EH (cell line): ENCODE measurements at regions not wholly inside any gene's neighbourhood (a gene's known extent, or its start where the extent isn't known, plus 50 kb on each side); places are given as distances from the start of the nearest gene placed in this dataset.

Source experiments
- DNase-seq: peaks from one replicate; pipeline ENCODE4 v3.0.0-alpha.2; 2015; ENCODE audit warnings: low read depth

DNA sequence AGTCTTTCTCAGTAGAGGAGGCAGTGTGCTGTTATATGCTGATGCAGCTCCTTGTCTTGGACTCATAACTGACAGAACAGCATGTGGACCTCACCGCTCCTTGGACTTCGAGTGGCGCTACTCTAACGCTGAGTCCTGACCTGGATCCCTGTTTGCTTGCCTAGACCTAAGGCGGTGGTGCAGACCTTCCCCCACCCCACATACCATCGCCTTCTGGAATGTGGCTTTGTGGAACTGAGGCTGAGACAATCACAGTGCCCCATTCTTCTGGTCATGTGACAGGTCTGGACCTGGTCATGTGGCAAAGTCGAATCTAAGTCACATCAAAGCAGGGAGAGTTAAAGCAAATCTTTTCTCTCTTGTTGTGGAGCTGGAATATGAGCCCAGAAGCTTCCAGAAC lies 190.7 kb upstream of the MKI67 start:
- no peak for DNase-seq

DNA sequence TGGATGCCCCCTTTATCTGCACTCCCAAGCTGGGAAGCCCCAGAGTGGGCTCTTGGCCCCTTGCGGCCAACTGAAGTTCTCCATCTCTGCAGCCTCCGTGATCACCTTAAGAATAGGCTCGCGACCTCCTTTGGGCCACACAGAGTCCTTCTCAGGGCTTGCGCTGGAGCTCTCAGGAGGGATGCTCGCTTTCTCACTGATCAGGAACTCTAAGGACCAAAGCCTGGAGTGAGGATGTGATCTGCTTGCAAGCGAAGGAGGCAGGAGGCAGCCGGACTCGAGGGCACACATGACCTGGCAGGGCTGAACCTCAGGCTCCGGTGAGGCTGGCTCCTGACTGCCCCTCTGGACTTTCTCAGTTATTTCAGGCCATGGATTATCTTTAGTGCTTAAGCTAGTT lies 192.1 kb upstream of the MKI67 start:
- DNase-seq, result no peak

DNA sequence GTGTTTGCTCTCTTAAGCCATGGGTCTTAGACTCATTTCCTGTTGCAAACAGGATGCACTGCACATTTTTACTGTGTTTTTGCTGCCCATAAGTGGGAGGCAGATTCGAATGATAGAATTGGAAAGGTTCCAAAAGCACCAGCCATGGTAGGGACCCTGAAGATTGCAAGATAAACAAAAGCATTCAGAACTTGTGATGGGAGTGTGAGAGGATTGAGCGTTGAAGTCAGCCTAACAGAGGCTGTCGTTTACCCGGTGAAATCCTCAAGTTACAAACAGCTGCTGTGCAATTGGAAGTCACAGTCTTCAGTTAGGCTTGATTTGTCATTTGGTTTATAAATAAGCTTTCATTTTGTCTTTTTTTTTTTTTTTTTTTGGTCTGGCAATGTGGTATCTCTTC lies 192.7 kb upstream of the MKI67 start:
- no peak for DNase-seq

DNA sequence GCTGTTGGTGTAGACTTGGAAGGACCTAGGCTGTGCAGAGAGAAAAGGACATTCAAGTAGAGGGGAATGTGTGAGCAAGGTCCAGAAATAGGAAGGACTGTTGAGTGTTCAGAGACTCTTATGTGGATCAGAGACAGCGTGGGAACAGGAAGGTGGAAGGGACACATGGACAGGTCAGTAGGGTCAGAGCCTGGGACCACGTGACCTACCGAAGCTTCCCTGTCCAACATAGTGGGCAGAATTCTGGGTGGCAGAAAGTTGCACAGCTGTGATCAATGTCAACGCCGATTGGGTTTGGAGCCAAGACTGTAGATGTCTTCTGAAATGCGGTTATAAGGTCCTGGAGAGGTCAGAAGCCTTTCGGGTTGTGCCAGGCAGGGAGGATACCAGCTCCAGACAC lies 195.9 kb upstream of the MKI67 start:
- no peak for DNase-seq

DNA sequence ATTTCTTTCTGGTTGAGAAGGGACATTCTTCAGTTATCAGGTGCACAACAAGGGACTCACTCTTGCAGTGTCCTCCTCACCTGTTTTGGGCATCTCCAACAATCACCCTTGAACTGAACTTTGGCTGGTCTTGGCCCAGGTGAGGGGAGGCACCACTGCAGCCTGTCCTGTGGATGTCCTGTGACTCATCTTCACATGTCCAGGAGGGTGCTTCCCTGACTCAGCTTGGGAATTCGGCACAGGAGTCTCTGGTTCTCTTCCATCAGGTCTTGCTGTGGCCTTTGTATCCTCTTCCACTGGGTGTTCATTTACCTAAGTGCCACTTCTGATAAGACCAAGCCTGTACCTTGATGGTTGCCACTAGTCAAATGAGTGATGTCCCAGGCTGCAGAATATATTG lies 196.7 kb upstream of the MKI67 start:
- DNase-seq, result no peak

DNA sequence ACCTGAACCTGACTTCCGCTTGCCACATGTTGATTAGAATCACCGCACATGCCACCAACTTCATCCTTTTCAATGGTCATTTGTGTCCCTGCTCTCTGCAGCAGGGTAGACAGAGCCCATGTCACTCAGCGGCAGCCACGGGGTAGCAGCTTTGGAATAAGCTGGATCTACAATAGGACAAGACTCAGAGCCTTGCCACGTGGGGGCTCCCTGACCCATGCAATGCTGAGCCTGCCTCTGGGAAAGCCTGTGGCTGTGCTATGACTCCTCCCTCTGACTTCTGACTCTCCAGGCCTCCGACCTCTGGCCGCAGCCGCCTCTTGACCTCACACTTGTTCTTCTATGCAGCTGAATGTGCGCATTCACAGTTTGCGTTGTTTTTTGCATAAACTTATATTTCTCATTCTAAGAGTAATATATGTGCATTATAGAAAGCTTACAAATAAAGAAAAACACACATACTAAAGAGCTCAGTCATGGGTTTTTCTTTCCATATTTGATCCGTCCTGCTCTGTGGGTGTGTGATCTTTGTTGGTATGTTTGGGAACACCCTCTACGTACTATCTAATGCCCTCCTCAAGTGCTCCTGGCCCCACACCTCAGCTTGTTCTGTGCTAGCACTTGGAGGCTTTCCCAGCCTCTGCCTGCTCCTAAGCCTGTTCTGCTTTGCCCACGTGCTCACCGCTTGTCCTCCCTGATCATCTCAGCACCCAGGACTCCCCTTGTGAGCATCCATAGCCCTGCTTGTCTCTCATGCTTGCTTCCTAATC lies 198.0 kb upstream of the MKI67 start:
- no peak for DNase-seq

DNA sequence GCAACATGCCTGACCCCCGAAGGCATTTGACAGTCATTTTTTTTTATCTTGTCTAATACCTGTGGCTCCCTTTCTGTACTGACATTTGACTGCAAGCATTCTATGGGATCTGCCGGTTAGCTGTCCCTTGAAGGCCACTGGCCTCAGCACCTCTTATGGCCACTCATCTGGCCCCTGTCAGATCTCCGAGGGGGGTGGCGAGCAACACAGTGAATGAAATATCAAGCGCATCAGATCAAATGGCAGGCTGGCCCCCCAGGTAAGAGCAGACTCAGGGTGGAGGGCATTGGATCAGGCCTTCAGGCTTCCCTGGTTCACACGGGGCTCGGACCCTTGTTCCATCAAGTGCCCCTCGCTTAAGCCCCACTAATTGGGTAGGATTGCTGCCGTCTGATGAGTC lies 199.6 kb upstream of the MKI67 start:
- DNase-seq, result no peak

DNA sequence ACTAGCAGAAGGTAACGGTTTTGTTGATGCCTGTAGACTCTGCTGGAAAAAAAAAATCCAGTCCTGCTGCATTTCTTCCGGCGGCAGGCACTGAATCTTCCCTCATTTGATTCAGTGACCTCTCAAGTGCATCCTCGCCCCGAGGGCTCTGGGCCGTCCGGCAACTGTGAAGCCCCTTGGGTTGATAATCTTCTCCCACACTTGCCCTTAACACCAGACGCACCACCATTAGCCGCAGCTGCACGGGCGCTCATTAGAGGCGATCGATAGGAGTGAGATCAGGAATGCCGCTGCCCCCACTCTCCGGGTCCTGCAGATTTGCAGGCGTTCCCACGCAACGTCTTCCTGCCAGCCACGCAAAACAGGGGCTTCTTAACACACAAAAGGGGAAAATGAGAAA lies 200.0 kb upstream of the MKI67 start:
- no peak for DNase-seq

DNA sequence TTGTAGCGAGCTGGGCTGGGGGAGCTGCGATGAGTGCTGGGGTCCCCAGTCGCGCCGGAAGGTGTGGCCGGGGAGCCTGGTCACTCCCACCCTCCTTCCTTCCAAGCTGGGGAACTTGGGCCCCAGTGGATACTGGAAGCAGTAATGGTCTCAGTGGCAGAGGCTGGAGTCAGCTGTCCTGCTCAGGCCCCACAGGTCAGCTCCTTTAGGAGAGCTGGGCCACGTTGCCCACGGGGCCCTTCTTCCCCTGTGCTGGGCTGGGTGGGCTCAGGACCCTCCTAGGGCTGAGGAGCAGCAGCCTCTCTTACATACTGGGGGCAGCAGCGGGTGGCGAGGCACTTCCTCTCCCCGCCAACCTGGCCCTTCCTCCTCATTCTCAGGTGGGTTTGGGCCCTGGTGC lies 200.6 kb upstream of the MKI67 start:
- DNase-seq, result no peak

DNA sequence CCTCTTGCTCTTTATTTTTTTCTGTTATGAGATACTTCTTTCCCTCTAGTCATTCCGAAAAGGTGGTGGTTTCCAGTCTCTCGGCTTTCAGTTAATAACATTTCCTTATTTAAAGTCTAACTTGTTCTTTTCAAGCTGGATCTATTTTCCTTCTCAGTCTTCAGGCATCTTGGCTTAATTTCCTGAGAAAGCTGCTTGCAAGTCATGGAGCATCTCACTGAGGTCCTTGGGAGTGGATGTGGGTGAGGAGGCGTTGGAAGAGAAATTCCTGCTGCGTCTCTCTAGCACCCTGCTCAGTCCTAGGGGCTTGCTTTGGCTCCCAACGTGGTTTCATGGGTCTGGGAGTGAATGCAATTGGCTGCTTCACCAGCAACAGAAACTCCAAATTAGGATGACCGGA lies 210.2 kb upstream of the MKI67 start:
- no peak for DNase-seq

DNA sequence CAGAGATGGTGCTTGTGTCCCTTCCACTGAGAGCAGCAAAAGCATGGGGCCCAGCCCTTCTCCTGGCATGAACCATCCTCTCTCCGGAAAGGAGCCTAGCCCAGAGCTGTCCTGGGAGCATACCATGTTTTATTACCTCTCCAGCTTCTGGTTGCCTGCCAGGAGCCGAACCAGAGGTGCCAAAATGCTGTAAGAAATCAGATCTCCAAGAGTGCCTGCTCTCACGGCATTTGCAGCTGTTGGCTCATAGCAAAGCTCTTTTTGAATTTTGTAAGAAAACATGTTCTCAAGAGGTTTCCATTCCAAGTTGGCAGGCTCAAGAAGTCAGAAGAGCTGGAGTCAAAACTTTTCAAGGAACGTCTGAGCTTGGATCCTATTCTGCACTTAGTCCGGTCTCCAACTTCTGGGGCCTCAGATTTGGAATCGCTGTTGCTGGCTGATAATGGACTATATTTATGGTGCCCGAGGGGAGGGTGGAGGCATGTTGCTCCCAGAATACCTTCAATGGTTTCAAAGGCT lies 211.7 kb upstream of the MKI67 start:
- no peak for DNase-seq

DNA sequence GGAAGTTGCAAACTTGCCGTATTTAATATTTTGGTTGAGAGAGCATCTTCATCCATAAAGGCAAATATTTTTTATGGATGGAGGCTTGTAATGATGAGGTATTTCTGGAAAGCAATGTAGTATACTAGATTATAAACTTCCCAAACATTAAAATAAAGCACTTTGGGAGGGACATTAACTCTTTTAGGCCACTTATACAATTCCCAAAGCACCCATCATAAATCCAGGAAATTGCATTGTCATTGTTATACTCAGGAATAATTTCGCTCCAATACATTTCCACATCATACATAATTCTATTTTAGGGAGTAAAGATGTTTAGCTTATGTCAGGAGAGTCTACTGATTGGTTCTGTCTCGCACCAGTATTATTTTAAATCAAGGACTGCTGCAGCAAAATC lies 212.7 kb upstream of the MKI67 start:
- DNase-seq, result no peak

DNA sequence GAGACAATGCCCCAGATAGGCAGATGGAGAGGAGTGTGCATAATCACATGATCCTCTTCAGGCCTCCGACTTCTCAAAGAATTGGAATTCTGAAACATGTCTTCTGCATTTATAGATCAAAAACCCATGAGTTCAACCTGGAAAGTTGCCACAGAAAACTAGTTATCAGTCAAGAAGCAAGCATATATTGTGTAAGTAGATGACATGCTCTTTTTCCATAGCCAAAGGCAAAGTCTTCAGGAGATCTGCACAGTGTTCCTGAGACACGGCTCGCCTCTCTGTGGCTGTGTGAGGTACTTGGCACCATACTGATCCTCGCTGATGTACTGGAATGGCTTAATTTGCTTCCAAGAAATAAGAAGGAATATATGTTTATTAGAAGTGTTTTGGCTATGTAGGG lies 213.5 kb upstream of the MKI67 start:
- no peak for DNase-seq

DNA sequence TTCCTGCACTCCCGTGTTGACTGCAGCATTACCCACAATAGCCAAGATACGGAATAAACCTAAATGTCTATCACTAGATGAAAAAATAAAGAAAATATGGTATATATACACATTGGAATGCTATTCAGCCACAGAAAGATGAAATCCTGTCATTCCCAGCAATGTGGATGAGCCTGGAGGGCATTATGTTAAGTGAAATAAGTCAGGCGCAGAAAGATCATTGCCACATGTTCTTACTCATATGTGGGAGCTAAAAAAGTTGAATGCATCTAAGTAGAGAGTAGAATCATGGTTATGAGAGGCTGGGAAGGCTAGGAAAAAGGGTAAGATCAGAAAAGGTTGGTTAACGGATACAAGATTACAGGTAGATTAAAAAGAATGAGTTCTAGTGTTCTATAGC lies 219.1 kb upstream of the MKI67 start:
- DNase-seq, result no peak

DNA sequence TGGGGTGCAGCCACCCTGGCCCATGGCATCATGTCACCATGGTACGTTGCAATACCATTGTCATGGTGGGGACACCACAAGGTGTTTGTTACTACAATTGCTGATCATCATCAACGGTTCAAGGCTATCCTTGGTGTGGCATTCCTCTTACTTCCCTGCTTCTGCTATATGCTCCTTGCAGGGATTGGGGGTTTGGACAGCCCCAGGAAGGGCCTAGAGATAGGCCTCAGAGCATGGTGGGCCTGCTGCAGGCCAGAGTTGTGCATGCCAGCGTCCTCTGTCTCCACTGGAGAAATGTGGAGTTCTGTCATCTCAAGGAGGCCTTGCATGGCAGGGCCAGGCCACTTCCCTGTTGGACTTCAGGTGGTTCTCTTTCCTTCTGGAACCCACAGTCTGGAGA lies 234.6 kb upstream of the MKI67 start:
- DNase-seq, result no peak

DNA sequence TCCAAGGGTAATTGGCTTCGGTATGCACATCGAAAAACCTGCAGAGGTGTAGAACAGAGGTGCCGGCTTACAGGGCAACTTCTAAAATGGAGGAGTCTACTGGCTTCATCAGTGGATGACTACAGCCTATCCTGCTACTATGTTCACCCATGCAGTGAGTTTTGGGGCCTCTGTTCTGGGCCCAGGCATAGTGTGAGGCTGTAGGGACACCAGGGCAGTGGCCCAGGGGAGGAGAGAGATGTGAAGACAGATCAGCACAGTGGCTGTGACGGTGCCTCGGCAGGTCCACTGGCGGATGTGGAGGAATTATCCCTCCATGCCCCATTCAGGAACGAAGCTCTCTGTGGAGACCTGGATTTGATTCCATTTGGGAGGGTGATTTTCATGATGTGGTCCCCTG lies 235.3 kb upstream of the MKI67 start:
- DNase-seq, result no peak

DNA sequence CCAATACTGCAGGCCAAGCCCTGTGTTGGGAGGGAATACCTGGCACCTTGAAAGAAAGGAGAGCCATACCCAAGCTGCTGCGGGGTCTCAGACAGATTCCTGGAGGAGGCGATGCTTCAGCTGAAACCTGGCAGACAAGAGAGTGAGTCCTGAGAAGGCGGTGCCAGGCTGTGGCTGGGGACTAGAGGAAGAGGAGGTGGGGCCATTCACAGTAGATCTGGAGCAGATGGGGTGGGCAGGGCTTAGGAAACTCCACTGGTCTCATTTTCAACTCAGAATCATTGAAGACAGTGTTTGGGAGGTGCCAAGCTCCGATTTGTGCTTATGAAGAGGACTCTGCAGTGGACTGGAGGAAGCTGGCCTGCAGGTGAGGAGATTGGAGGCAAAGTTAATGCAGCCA lies 236.3 kb upstream of the MKI67 start:
- no peak for DNase-seq

DNA sequence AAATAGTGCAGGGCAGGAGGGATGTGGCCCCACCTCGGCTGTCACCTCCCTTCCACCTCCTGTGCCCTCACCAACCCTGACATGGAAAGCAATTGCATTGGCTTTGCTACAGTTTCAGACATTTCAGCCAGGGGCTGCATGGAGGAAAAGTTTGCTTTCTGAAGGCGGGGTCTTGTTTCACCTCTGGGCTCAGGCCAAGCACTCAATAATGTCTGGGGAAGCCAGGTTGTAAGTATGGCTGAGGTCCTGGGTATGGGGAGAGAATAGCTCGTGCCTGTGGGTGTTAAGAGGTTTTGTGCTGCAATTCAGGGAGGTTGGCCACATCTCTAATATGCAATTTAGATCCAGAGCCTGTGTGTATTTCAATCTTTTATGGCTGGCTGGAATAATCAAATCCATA lies 238.4 kb upstream of the MKI67 start:
- DNase-seq, result no peak

DNA sequence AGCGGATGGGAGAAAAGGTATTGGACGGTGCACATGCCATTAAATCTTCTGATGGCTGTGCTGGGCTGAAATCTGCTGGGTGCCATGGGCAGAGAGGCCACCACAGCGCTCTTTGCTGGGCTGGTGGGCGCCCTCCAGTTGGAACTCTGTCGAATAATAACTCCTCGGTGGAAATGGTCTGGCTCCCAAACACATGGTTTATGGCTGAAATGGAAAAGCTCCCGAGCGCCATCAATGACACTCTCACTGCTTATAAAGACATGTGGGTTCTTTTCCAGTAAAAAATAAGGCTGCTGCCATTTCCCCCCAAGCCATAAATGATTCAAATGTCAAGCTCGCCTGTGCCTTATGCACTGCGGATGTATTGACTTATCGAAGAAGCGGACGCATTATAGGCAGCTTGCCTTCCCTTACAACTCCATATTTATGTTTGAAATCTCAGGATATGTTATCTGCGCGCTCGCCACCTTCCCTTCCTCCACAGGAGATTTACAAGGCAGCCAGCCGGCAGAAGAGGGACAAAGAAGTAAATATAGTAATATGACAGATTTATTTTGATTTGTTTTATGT lies 239.0 kb upstream of the MKI67 start:
- DNase-seq, result no peak

DNA sequence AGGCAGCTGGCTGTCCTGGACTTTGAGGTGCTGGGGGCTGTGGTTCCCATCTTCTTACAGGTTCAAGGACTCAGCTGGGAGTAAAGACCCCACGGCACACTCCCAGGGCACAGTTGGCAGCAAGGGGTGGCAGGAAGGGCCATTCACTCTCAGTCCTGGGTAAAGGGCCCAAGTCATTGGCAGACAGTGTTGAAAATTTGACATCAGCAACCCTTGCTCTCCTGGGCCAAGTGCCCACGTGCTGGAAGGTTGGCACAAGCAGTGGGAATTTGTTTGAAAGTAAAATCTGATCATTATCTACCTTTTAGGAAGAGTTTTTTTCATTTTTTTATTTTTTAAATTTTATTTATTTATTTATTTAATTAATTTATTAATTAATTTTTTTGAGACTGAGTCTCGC lies 241.6 kb upstream of the MKI67 start:
- DNase-seq, result no peak

DNA sequence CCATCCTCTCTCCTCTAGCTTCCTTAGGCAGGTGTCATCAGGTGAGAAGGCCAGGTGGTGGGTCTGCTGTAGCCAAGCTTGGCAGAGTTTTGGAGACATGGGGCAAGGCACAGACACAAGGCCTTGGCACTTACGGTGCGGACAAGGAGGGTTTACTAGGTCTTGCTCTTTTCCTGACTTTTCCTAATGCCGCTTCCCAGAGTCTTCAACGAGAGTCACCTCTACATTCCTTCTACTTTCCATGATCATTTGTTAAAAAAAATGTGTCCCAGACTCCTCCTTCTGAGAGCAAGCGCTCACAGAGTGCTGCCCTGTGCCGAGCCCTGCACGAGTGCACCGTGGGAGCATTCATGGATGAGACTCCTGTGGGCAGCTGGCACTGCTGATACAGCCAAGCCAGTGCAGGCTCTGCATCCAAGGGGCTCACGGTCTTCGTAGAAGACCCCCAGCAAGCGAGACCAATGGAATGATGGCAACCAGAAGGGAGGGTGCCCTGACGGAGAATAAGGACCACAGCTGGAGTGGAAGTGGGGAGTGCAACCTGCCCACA lies 243.0 kb upstream of the MKI67 start:
- no peak for DNase-seq

DNA sequence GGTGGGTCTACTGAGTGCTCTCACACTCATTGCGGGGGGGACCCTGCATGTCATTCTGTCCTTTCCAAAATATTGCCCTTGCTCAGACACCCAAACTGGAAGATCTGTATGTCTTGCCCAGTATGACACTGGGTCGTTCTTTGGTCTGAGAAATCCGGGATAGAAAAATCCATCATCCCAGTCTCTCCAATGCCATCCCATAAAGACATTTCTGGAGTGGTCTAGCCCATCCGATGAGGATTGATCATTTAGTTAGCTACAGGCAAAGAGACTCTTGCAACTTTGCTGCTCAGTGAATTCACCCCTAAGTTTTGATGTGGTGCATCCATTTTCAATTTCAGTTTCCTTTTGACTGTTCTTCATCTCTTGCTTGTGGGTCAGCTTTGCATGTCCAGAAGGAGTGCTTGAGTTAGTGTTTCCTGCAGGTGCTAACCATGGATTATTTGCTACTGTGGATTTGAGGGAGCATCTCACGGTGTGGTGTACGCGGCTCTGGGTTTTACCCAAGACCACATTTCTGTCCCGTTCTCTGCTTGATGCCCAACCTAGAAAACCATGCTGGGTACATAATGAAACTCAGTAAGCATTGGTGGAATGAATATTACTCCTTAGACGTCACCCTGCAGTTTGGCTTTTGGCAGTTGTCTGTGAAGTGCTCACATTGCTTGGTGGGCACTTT lies 247.0 kb upstream of the MKI67 start:
- DNase-seq, result no peak

DNA sequence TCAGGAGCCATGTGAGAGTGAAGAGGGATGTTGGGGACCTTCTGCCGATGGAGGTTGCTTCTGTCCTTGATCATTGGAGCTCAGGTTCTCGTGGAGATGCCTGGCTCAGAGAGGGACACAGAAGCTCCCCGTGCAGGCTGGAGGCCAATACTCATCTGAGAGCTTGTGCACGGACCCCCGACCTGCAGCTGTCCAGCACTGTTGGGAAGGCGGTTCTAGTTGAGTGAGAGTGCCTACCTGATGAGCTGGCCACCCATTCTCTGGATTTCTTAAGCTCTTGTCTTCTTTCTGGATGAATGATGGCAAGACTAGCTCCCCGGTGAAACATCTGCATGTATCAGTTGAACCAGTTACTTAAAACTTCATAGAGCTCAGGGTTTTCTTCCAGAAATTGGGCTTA lies 247.6 kb upstream of the MKI67 start:
- no peak for DNase-seq
